K562 (cell line): ENCODE measurements at regions not wholly inside any gene's neighbourhood (a gene's known extent, or its start where the extent isn't known, plus 50 kb on each side); places are given as distances from the start of the nearest gene placed in this dataset.

Source experiments
- ATAC-seq: fragments of 200-7000 bp; cut with Tn5 transposase; 3 replicates; pipeline ENCODE4 v1.9.1; 2020; ENCODE audit warnings: moderate library complexity
- BruUV-seq: library from RNA; stranded (reverse); fragments of 400-500 nt; replicated peaks from 2 replicates; lab custom pipeline; 2021; lab: Mats Ljungman, UMichigan
- CTCF ChIA-PET: fragments of 300-600 bp; formaldehyde crosslinking; extraction: SDS; loops from one replicate; lab custom pipeline; 2021; ENCODE audit warnings: low intra/inter-chr PET ratio; lab: Yijun Ruan, JAX
- POLR2A ChIA-PET: fragments of 300-600, 350-650 bp; sonication (Branson Sonifier 250); formaldehyde crosslinking; extraction: SDS; loops from one replicate; lab custom pipeline; 2021; ENCODE audit warnings: antibody characterized with exemption, inconsistent platforms; lab: Yijun Ruan, JAX
- DNase-seq, 4 experiments: peaks; one replicate each; pipeline versions ENCODE4 v3.0.0 to v3.0.0-alpha.2; 2011 to 2018; ENCODE audit warnings: low spot score in 3 of 4, mixed read lengths in 3 of 4; ENCODE audit errors: extremely low read depth in 1 of 4
- FAIRE-seq: peaks from 2 replicates; lab custom pipeline; 2011; peaks lifted over from hg19 to GRCh38; lab: Jason Lieb, UNC
- H2AFZ ChIP-seq: 2 replicates; pipeline ENCODE4 v1.6.0; 2011; ENCODE audit warnings: low read depth, low read length, control low read depth, inconsistent platforms
- H3K27ac ChIP-seq: fragments of 200-600 bp; 3 replicates; pipeline ENCODE4 v1.8.0; 2011; ENCODE audit warnings: low read depth, mild to moderate bottlenecking, control low read depth, inconsistent platforms, low read length, moderate library complexity, mixed read lengths; ENCODE audit errors: extremely low read depth
- H3K27me3 ChIP-seq, 2 experiments: fragments of 300-600 bp in 1 of 2; 2 replicates in 1 of 2; 3 replicates in 1 of 2; pipeline versions ENCODE4 v1.6.0 to v1.8.0; 2011; ENCODE audit warnings: inconsistent platforms in 2 of 2, low read length in 2 of 2, mild to moderate bottlenecking in 1 of 2, mixed read lengths in 1 of 2, moderate library complexity in 1 of 2; ENCODE audit not compliant: control insufficient read depth in 2 of 2, insufficient read depth in 2 of 2
- H3K36me3 ChIP-seq: fragments of 300-600 bp; 3 replicates; pipeline ENCODE4 v1.8.0; 2011; ENCODE audit warnings: mild to moderate bottlenecking, low read length, inconsistent platforms; ENCODE audit not compliant: control insufficient read depth, insufficient read depth
- H3K4me1 ChIP-seq, 2 experiments: fragments of 200-600 bp in 1 of 2; replicated peaks in 1 of 2; 2 replicates in 1 of 2; 3 replicates in 1 of 2; pipeline versions ENCODE4 v1.5.1 to v1.8.0; 2011; ENCODE audit warnings: inconsistent platforms in 2 of 2, low read length in 2 of 2, mild to moderate bottlenecking in 1 of 2, mixed read lengths in 1 of 2, moderate library complexity in 1 of 2; ENCODE audit not compliant: control insufficient read depth in 2 of 2, insufficient read depth in 2 of 2
- H3K4me2 ChIP-seq: 2 replicates; pipeline ENCODE4 v1.6.1; 2011; ENCODE audit warnings: low read length, control low read depth, inconsistent platforms, mixed read lengths; ENCODE audit not compliant: insufficient read depth
- H3K4me3 ChIP-seq: fragments of 200-600 bp; sonication (generic), shearing (Covaris generic); 2 replicates; pipeline ENCODE4 v1.5.1; 2016; ENCODE audit warnings: control low read depth, inconsistent platforms
- H3K79me2 ChIP-seq: fragments of 200-600 bp; 3 replicates; pipeline ENCODE4 v1.8.0; 2011; ENCODE audit warnings: low read length, inconsistent platforms; ENCODE audit not compliant: control insufficient read depth, insufficient read depth
- H3K9ac ChIP-seq, 2 experiments: 2 replicates each; pipeline versions ENCODE4 v1.6.0 to v1.6.1; 2011; ENCODE audit warnings: low read depth in 2 of 2, low read length in 2 of 2, control low read depth in 1 of 2, inconsistent platforms in 1 of 2, mild to moderate bottlenecking in 1 of 2, mixed read lengths in 1 of 2; ENCODE audit not compliant: insufficient read depth in 1 of 2
- H3K9me1 ChIP-seq: one replicate; pipeline ENCODE4 v1.6.0; 2011; ENCODE audit warnings: inconsistent platforms, mild to moderate bottlenecking, low read length, moderate library complexity; ENCODE audit not compliant: control insufficient read depth, insufficient read depth
- H3K9me3 ChIP-seq: replicated peaks from 2 replicates; pipeline ENCODE4 v1.5.1; 2011; ENCODE audit warnings: low read depth, low read length, inconsistent platforms; ENCODE audit not compliant: control insufficient read depth, insufficient read depth
- H4K20me1 ChIP-seq: replicated peaks from 2 replicates; pipeline ENCODE4 v1.6.1; 2011; ENCODE audit warnings: low read length, inconsistent platforms, mixed read lengths; ENCODE audit not compliant: control insufficient read depth, insufficient read depth
- ATF7 ChIP-seq: fragments of 450-650 bp; IDR thresholded peaks from 2 replicates; pipeline ENCODE4 v1.7.1; 2014; ENCODE audit warnings: mild to moderate bottlenecking, moderate library complexity
- BCOR ChIP-seq: fragments of 450-650 bp; IDR thresholded peaks from 2 replicates; pipeline ENCODE4 v1.6.1; 2016
- ESRRA ChIP-seq: fragments of 450-650 bp; IDR thresholded peaks from 2 replicates; pipeline ENCODE4 v1.6.1; 2014; ENCODE audit warnings: low read depth, mild to moderate bottlenecking, moderate library complexity, borderline replicate concordance
- ESRRB ChIP-seq: fragments of 250-450 bp; sonication (Bioruptor Pico); IDR thresholded peaks from 2 replicates; pipeline ENCODE4 v1.5.0; 2020; ENCODE audit warnings: mild to moderate bottlenecking, moderate library complexity, borderline replicate concordance
- HES1 ChIP-seq: fragments of 450-650 bp; IDR thresholded peaks from 2 replicates; pipeline ENCODE4 v1.6.1; 2016; ENCODE audit warnings: low read depth, mild to moderate bottlenecking, moderate library complexity
- HNRNPL ChIP-seq: fragments of 200-400 bp; formaldehyde crosslinking; IDR thresholded peaks from 2 replicates; pipeline ENCODE4 v1.6.1; 2017; ENCODE audit warnings: low read depth, mild to moderate bottlenecking, low read length
- ILK ChIP-seq: fragments of 450-650 bp; IDR thresholded peaks from 2 replicates; pipeline ENCODE4 v1.6.1; 2016; ENCODE audit warnings: missing genetic modification characterization, low read depth, mild to moderate bottlenecking, missing compliant biosample characterization, moderate library complexity, borderline replicate concordance
- IRF1 ChIP-seq: sonication (generic); formaldehyde crosslinking; IDR thresholded peaks from 2 replicates; pipeline ENCODE4 v1.8.0; 2022; ENCODE audit warnings: missing genetic modification reagents, mild to moderate bottlenecking, borderline replicate concordance
- JUND ChIP-seq, 2 experiments: IDR thresholded peaks; 2 replicates in 1 of 2; 3 replicates in 1 of 2; pipeline ENCODE4 v1.6.1; 2011; ENCODE audit warnings: borderline replicate concordance in 2 of 2, low read depth in 2 of 2, low read length in 2 of 2, improper control_type of control experiment in 1 of 2, missing biosample characterization in 1 of 2, missing genetic modification characterization in 1 of 2, missing genetic modification reagents in 1 of 2
- KLF16 ChIP-seq: IDR thresholded peaks from 2 replicates; pipeline ENCODE4 v1.6.1; 2016; ENCODE audit warnings: antibody characterized with exemption
- MLLT1 ChIP-seq, 2 experiments: fragments of 450-650 bp; IDR thresholded peaks; 2 replicates each; pipeline ENCODE4 v1.6.1; 2016
- MXI1 ChIP-seq: IDR thresholded peaks from 2 replicates; pipeline ENCODE4 v1.6.1; 2011; ENCODE audit warnings: low read depth, mild to moderate bottlenecking, improper control_type of control experiment, low read length
- NFRKB ChIP-seq: fragments of 450-650 bp; IDR thresholded peaks from 2 replicates; pipeline ENCODE4 v1.6.1; 2016; ENCODE audit warnings: low read depth
- NRF1 ChIP-seq, 2 experiments: fragments of 450-650 bp; IDR thresholded peaks in 1 of 2; conservative IDR thresholded peaks in 1 of 2; 2 replicates each; pipeline ENCODE4 v1.6.1; 2014; ENCODE audit warnings: mild to moderate bottlenecking in 2 of 2
- POLR2B ChIP-seq: fragments of 450-650 bp; IDR thresholded peaks from 2 replicates; pipeline ENCODE4 v1.6.1; 2018; ENCODE audit warnings: low read depth; ENCODE audit not compliant: partially characterized antibody
- POLR2G ChIP-seq: fragments of 200-400 bp; formaldehyde crosslinking; IDR thresholded peaks from 2 replicates; pipeline ENCODE4 v1.6.1; 2017; ENCODE audit warnings: low read depth, mild to moderate bottlenecking, antibody characterized with exemption, low read length, moderate library complexity
- RBBP5 ChIP-seq: fragments of 200-600 bp; sonication (generic); IDR thresholded peaks from 2 replicates; pipeline ENCODE4 v1.6.1; 2012; ENCODE audit warnings: borderline replicate concordance, mild to moderate bottlenecking, low read length, control low read depth, inconsistent platforms; ENCODE audit not compliant: insufficient read depth, poor library complexity, severe bottlenecking
- RBM34 ChIP-seq: fragments of 200-400 bp; formaldehyde crosslinking; IDR thresholded peaks from 2 replicates; pipeline ENCODE4 v1.6.1; 2018; ENCODE audit warnings: low read length, borderline replicate concordance; ENCODE audit not compliant: insufficient read depth
- SIN3A ChIP-seq, 2 experiments: fragments of 150-350 bp in 1 of 2; IDR thresholded peaks; 2 replicates each; pipeline ENCODE4 v1.6.1; 2011 to 2016; ENCODE audit warnings: borderline replicate concordance in 2 of 2, low read depth in 2 of 2, low read length in 2 of 2, mild to moderate bottlenecking in 2 of 2, moderate library complexity in 2 of 2; ENCODE audit not compliant: control insufficient read depth in 1 of 2
- SLC30A9 ChIP-seq: fragments of 250-450 bp; sonication (Bioruptor Pico); IDR thresholded peaks from 2 replicates; pipeline ENCODE4 v1.8.0; 2022; ENCODE audit warnings: mild to moderate bottlenecking, moderate library complexity
- SOX6 ChIP-seq: fragments of 450-650 bp; IDR thresholded peaks from 2 replicates; pipeline ENCODE4 v1.6.1; 2014; ENCODE audit warnings: mild to moderate bottlenecking
- ZNF165 ChIP-seq: fragments of 250-450 bp; sonication (Bioruptor Pico); IDR thresholded peaks from 2 replicates; pipeline ENCODE4 v1.4.0; 2020; ENCODE audit warnings: borderline replicate concordance
- WGBS: fragments of 100-300 bp; shearing (Covaris generic); methylation state at CpG from one replicate; pipeline ENCODE4 v1.1.6; 2016; ENCODE audit warnings: low coverage, mixed read lengths; ENCODE audit not compliant: insufficient coverage; ENCODE audit errors: missing lambda C conversion rate; 5-methylcytosine and 5-hydroxymethylcytosine counted together
- in situ Hi-C: fragments of 300-500 bp; cut with MboI; formaldehyde crosslinking; loops from 4 replicates; pipeline ENCODE4 v1.15.0; 2018; ENCODE audit warnings: inconsistent platforms, mixed read lengths
- intact Hi-C: fragments of 100-400 bp; cut with micrococcal nuclease; formaldehyde crosslinking; loops from 2 replicates; pipeline ENCODE4 v1.14.2; 2022

GRCh38 chr16:17589898-17590297 is 119.1 kb upstream of the XYLT1 start:
- intact Hi-C loops (no loop called here), in situ Hi-C loops (no loop called here)
- H2AFZ ChIP-seq, result no peak overlapping the region
- no TSS peak for BruUV-seq
- 2% methylated on average over 4 of the region's 4 CpGs for WGBS
- H4K20me1 ChIP-seq, result no peaks in the 10 kb centered on the region; the same call in 1 of the 2 replicates
- FAIRE-seq, result no peak
- no peak overlapping the region for H3K27ac ChIP-seq
- peaks cover 0 to 4% of the 10 kb centered on the region in 2 experiments; a peak in 1 of 5 replicates for H3K27me3 ChIP-seq
- H3K4me2 ChIP-seq, result no peak overlapping the region
- ChIA-PET POLR2A (no interaction called here), CTCF (no interaction called here)
- no peak overlapping the region for H3K4me3 ChIP-seq
- DNase-seq, result peak in 1 of 4 experiments; percentile 3
- H3K9ac ChIP-seq, result no peak overlapping the region
- no peaks in the 10 kb centered on the region for H3K9me3 ChIP-seq
- H3K4me1 ChIP-seq, result peaks cover 0 to 10% of the 10 kb centered on the region in 2 experiments; a peak in 2 of 5 replicates
- no peaks in the 10 kb centered on the region for H3K36me3 ChIP-seq
- H3K9me1 ChIP-seq, result no peaks in the 10 kb centered on the region
- ATAC-seq, result no peak
- no peaks in the 10 kb centered on the region for H3K79me2 ChIP-seq
- no peak for TF ChIP-seq HES1
- no peak for TF ChIP-seq SIN3A (IDR thresholded peaks at IDR 0.05; ENCODE audit: borderline replicate concordance in 2 of 2, control insufficient read depth in 1 of 2, low read depth in 2 of 2, low read length in 2 of 2)
- no peak for TF ChIP-seq IRF1 (CRISPR knock-in tag)
- TF ChIP-seq NRF1 (conservative IDR thresholded peaks at IDR 0.05 in 1 of 2, IDR thresholded peaks at IDR 0.05 in 1 of 2), result no peak
- no peak for TF ChIP-seq POLR2G
- no peak for TF ChIP-seq ILK (tag)
- TF ChIP-seq POLR2B, result no peak
- no peak for TF ChIP-seq KLF16
- no peak for TF ChIP-seq SLC30A9 (CRISPR knock-in tag)
- no peak for TF ChIP-seq HNRNPL
- no peak for TF ChIP-seq RBM34
- TF ChIP-seq ATF7, result peak; percentile 24; the same call in 1 of the 2 replicates
- TF ChIP-seq JUND (IDR thresholded peaks at IDR 0.05; ENCODE audit: borderline replicate concordance, low read depth, low read length), result peak; percentile 53; the same call in 1 of the 2 replicates
- peak; percentile 61; the same call in 2 of the 3 replicates for TF ChIP-seq JUND (tag; IDR thresholded peaks at IDR 0.05; ENCODE audit: borderline replicate concordance, low read depth, low read length)
- TF ChIP-seq ESRRA, result peak; percentile 88
- TF ChIP-seq SOX6, result peak; percentile 78
- no peak for TF ChIP-seq BCOR
- TF ChIP-seq ESRRB (CRISPR knock-in tag), result no peak
- no peak for TF ChIP-seq RBBP5
- no peak for TF ChIP-seq MLLT1 (IDR thresholded peaks at IDR 0.05)
- TF ChIP-seq NFRKB, result no peak
- no peak for TF ChIP-seq ZNF165 (CRISPR knock-in tag)
- no peak for TF ChIP-seq MXI1
